Lung (tissue), 11 donors: ENCODE measurements at regions not wholly inside any gene's neighbourhood (a gene's known extent, or its start where the extent isn't known, plus 50 kb on each side); places are given as distances from the start of the nearest gene placed in this dataset.

Experiments
- ATAC-seq: fragments of 200-7000 bp; cut with Tn5 transposase; one replicate; pipeline ENCODE4 v1.9.1; 2020; ENCODE audit warnings: moderate number of reproducible peaks; ENCODE audit not compliant: insufficient read depth, low FRiP score
- DNase-seq, 3 donors: peaks; one replicate each; pipeline ENCODE4 v3.0.0-alpha.2; 2013 to 2017
- H3K27ac ChIP-seq, 2 donors: one replicate each; pipeline ENCODE4 v1.5.1; 2013; ENCODE audit warnings: mild to moderate bottlenecking in 2 of 2, moderate library complexity in 2 of 2, control low read depth in 1 of 2, inconsistent platforms in 1 of 2, low read depth in 1 of 2, low read length in 1 of 2
- H3K27me3 ChIP-seq, 3 donors: one replicate each; pipeline ENCODE4 v1.5.1; 2013; ENCODE audit warnings: low read length in 2 of 3; ENCODE audit not compliant: control insufficient read depth in 3 of 3, insufficient read depth in 3 of 3
- H3K36me3 ChIP-seq, 4 donors: one replicate each; pipeline ENCODE4 v1.5.1; 2013; ENCODE audit warnings: low read length in 4 of 4, mild to moderate bottlenecking in 1 of 4, moderate library complexity in 1 of 4; ENCODE audit not compliant: control insufficient read depth in 4 of 4, insufficient read depth in 4 of 4
- H3K4me1 ChIP-seq, 5 donors: one replicate each; pipeline ENCODE4 v1.5.1; 2013; ENCODE audit warnings: low read length in 5 of 5, mild to moderate bottlenecking in 2 of 5, moderate library complexity in 1 of 5; ENCODE audit not compliant: control insufficient read depth in 5 of 5, insufficient read depth in 5 of 5
- H3K4me3 ChIP-seq: one replicate; pipeline ENCODE4 v1.5.1; 2013; ENCODE audit warnings: mild to moderate bottlenecking, control low read depth, moderate library complexity
- H3K9ac ChIP-seq, 2 donors: one replicate each; pipeline ENCODE4 v1.5.1; 2013; ENCODE audit warnings: low read length in 2 of 2, control low read depth in 1 of 2; ENCODE audit not compliant: insufficient read depth in 1 of 2
- H3K9me3 ChIP-seq, 4 donors: one replicate each; pipeline ENCODE4 v1.5.1; 2013; ENCODE audit warnings: low read length in 3 of 4, mild to moderate bottlenecking in 1 of 4, moderate library complexity in 1 of 4; ENCODE audit not compliant: control insufficient read depth in 4 of 4, insufficient read depth in 3 of 4
- WGBS, 2 donors: extraction: QIAGEN DNeasy Blood & Tissue Kit; methylation state at CpG; one replicate each; pipeline ENCODE4 v1.1.7; 2013; 5-methylcytosine and 5-hydroxymethylcytosine counted together
- TF ChIP-seq, protein P1 (sequence below): IDR thresholded peaks from 2 replicates; pipeline ENCODE4 v1.5.1; 2012; ENCODE audit warnings: mild to moderate bottlenecking; ENCODE audit errors: control extremely low read depth, extremely low read depth
- donor health status: control.
- donor health status: control.
- donor health status: Bipolar disorder and iron deficiency.
- donor health status: healthy.
- donor health status: DM: yes; HTN: yes; CAD: no.

DNA sequence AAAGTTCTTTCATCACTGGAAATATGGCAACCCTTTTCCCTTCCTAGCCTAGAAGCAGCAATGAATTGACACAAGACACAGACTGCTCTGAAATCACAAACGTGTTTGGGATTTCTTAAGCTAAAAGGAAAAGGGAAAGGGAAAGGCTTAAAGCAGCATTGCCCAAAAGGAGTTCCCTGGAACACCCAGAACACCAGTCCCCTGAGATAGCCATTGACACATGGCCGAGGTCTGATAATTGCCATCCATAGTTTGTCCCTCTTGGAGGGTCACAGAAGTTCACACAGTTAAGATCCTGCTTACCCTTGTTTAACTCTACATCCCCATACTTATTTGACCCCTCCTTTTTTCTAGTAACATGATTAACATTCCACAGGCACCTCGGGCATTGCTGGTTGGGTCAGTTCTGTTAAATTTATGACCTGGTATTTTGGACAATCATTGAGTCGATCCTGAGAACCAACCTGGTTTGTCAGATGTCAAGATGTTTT is 72.9 kb downstream of the ZNF281 start:
- no peaks in the 10 kb centered on the region for H3K27me3 ChIP-seq
- no peak overlapping the region for H3K27ac ChIP-seq
- 34 to 39% methylated on average over 4 of the region's 4 CpGs for WGBS, 2 donors

DNA sequence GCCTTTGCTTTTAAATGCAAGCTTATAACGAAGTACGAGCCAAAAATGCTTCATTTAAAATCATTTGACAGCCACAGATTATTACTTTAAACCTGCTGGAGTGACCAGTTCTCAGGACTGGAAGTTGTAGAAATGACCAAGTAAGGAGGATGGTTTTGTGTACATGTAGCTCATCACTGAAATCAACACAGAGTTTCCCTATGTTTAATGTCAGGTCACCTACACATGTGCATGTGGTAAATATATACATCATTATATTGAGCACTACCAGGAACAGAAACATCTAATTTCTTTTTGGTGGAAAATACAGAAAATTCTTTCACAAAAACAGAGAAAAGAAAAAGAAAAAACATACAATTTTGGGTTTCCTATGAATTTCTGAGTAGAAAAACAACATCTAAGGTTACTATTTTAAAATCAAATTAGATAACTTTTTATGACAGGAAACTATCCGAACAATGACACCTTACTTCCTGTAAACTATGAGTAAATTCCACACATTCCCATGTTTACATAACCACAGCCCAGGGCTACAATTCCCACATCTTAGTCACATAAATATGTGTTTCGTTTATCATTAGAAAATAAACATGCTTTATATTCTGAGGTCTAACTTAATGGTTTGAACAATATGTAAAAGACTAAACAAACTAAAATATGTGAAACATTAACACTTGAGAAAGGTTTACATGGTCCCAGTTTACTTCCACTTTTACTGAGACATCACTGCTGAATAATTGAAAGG is 73.6 kb downstream of the ZNF281 start:
- no peaks in the 10 kb centered on the region for H3K36me3 ChIP-seq
- H3K27ac ChIP-seq = no peak overlapping the region
- H3K9ac ChIP-seq = no peak overlapping the region
- TF ChIP-seq, protein P1, sequence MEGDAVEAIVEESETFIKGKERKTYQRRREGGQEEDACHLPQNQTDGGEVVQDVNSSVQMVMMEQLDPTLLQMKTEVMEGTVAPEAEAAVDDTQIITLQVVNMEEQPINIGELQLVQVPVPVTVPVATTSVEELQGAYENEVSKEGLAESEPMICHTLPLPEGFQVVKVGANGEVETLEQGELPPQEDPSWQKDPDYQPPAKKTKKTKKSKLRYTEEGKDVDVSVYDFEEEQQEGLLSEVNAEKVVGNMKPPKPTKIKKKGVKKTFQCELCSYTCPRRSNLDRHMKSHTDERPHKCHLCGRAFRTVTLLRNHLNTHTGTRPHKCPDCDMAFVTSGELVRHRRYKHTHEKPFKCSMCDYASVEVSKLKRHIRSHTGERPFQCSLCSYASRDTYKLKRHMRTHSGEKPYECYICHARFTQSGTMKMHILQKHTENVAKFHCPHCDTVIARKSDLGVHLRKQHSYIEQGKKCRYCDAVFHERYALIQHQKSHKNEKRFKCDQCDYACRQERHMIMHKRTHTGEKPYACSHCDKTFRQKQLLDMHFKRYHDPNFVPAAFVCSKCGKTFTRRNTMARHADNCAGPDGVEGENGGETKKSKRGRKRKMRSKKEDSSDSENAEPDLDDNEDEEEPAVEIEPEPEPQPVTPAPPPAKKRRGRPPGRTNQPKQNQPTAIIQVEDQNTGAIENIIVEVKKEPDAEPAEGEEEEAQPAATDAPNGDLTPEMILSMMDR = no peak
- ATAC-seq (no peak), DNase-seq (no peak)
- H3K4me1 ChIP-seq = peaks cover 0 to 1% (median 0%) of the 10 kb centered on the region in 5 donors
- H3K4me3 ChIP-seq = no peak overlapping the region
- H3K27me3 ChIP-seq = no peaks in the 10 kb centered on the region
- no peaks in the 10 kb centered on the region for H3K9me3 ChIP-seq
- WGBS, 2 donors = 66 to 76% methylated on average over 4 of the region's 4 CpGs

More for the DNA sequence above, 72.9 kb downstream of the ZNF281 start:
- ATAC-seq (no peak), DNase-seq (no peak)
- TF ChIP-seq, protein P1 = no peak
- Histone ChIP-seq H3K9me3 (no peaks in the 10 kb centered on the region), H3K9ac (no peak overlapping the region), H3K4me3 (no peak overlapping the region), H3K4me1 (no peaks in the 10 kb centered on the region), H3K36me3 (no peaks in the 10 kb centered on the region)

DNA sequence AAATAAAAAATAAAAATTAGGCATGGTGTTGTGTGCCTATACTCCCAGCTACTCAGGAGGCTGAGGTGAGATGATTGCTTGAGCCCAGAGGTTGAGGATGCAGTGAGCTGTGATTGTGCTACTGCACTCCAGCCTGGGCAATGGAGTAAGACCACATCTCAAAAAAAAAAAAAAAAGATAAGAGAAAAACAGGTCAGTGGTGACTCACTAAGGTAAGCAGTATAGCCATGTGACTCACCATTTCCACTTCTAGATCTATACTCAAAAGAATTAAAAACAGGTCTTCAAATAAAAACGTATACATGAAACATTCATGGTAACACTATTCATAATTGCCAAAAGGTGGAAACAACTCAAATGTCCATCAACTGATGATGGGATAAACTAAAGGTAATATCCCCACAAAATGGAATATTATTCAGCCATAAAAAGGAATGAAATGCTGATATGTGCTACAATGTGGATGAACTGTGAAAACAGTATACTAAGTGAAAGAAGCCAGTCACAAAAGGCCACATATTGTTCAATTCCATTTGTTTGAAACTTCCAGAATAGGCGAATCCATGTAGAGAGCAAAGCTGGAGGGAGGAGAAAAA is 75.1 kb downstream of the ZNF281 start:
- ATAC-seq = no peak

More for the DNA sequence above, 75.1 kb downstream of the ZNF281 start:
- Histone ChIP-seq H3K27me3 (no peaks in the 10 kb centered on the region), H3K36me3 (no peaks in the 10 kb centered on the region), H3K4me1 (peaks cover 0 to 8% (median 0%) of the 10 kb centered on the region in 5 donors), H3K9ac (no peak overlapping the region), H3K27ac (no peak overlapping the region), H3K9me3 (no peaks in the 10 kb centered on the region), H3K4me3 (no peak overlapping the region)
- TF ChIP-seq, protein P1 = no peak
- 83 to 92% methylated on average over 2 of the region's 2 CpGs for WGBS, 2 donors
- DNase-seq = no peak
